22Rv1 (cell line): ENCODE measurements at regions not wholly inside any gene's neighbourhood (a gene's known extent, or its start where the extent isn't known, plus 50 kb on each side); places are given as distances from the start of the nearest gene placed in this dataset.

Source experiments
- ZFX ChIP-seq: fragments of 450-650 bp; IDR thresholded peaks from 2 replicates; pipeline ENCODE4 v1.6.1; 2017; ENCODE audit warnings: antibody characterized with exemption, borderline replicate concordance
- TF ChIP-seq, protein P1 (sequence below): fragments of 450-650 bp; IDR thresholded peaks from 2 replicates; pipeline ENCODE4 v1.5.1; 2017; ENCODE audit warnings: mild to moderate bottlenecking

DNA sequence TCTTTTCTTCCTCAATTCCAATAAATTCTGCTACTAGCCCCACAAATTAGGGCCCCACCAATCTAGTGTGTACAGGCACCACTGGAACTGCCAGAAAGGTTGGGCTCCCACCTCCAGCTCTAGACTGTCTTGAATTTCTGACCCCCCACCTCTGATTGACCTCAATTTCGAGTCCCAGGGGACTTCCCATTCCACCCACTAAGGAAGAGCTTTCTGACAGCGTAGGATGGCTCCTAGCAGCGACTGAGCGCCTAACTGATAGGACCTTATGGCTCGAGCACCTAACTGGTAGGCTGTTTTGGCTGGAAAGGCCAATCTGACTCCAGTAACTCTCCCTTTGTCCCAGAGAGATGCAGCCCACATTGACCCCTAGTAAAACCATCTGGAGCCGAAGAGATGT lies 171.6 kb upstream of the ZNF184 start:
- TF ChIP-seq, protein P1, sequence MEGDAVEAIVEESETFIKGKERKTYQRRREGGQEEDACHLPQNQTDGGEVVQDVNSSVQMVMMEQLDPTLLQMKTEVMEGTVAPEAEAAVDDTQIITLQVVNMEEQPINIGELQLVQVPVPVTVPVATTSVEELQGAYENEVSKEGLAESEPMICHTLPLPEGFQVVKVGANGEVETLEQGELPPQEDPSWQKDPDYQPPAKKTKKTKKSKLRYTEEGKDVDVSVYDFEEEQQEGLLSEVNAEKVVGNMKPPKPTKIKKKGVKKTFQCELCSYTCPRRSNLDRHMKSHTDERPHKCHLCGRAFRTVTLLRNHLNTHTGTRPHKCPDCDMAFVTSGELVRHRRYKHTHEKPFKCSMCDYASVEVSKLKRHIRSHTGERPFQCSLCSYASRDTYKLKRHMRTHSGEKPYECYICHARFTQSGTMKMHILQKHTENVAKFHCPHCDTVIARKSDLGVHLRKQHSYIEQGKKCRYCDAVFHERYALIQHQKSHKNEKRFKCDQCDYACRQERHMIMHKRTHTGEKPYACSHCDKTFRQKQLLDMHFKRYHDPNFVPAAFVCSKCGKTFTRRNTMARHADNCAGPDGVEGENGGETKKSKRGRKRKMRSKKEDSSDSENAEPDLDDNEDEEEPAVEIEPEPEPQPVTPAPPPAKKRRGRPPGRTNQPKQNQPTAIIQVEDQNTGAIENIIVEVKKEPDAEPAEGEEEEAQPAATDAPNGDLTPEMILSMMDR: no peak
- TF ChIP-seq ZFX: no peak
